ENCODE measurements at regions not wholly inside any gene's neighbourhood (a gene's known extent, or its start where the extent isn't known, plus 50 kb on each side); places are given as distances from the start of the nearest gene placed in this dataset.

- TF ChIP-seq, protein P1, sequence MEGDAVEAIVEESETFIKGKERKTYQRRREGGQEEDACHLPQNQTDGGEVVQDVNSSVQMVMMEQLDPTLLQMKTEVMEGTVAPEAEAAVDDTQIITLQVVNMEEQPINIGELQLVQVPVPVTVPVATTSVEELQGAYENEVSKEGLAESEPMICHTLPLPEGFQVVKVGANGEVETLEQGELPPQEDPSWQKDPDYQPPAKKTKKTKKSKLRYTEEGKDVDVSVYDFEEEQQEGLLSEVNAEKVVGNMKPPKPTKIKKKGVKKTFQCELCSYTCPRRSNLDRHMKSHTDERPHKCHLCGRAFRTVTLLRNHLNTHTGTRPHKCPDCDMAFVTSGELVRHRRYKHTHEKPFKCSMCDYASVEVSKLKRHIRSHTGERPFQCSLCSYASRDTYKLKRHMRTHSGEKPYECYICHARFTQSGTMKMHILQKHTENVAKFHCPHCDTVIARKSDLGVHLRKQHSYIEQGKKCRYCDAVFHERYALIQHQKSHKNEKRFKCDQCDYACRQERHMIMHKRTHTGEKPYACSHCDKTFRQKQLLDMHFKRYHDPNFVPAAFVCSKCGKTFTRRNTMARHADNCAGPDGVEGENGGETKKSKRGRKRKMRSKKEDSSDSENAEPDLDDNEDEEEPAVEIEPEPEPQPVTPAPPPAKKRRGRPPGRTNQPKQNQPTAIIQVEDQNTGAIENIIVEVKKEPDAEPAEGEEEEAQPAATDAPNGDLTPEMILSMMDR (IDR thresholded peaks at IDR 0.05; ENCODE audit: borderline replicate concordance, extremely low read depth, low read length, poor library complexity, severe bottlenecking) = no peak
- TF ChIP-seq EZH2 (IDR thresholded peaks at IDR 0.05; ENCODE audit: borderline replicate concordance, low read depth, low read length, severe bottlenecking) = no peak
Measured at GRCh38 chr1:90558126-90558525, 159.0 kb downstream of the BARHL2 start.

Measured in DND-41 (cell line).